ENCODE measurements at regions not wholly inside any gene's neighbourhood (a gene's known extent, or its start where the extent isn't known, plus 50 kb on each side); places are given as distances from the start of the nearest gene placed in this dataset.
"Not testable (repeated sequence)": the region's sequence is repeated elsewhere in the genome, so short reads cannot be mapped to it uniquely, and the experiment has no call there.

GRCh38 chr6:48986845-48987244 lies 476.2 kb downstream of the MMUT start:
- no peak for DNase-seq

- no peak for DNase-seq
Measured at GRCh38 chr6:48986105-48986504, 476.9 kb downstream of the MMUT start.

GRCh38 chr6:48985025-48985424 lies 478.0 kb downstream of the MMUT start:
- no peak for DNase-seq

- not testable (repeated sequence) for DNase-seq
Measured at GRCh38 chr6:48983968-48984367, 479.1 kb downstream of the MMUT start.

- DNase-seq = no peak
Measured at GRCh38 chr6:48983377-48983776, 479.7 kb downstream of the MMUT start.

GRCh38 chr6:48979806-48980205 lies 483.2 kb downstream of the MMUT start:
- no peak for DNase-seq

GRCh38 chr6:48979085-48979484 lies 484.0 kb downstream of the MMUT start:
- no peak for DNase-seq

- DNase-seq = no peak
Measured at GRCh38 chr6:48978016-48978415, 485.0 kb downstream of the MMUT start.

- DNase-seq = no peak
Measured at GRCh38 chr6:48977573-48977972, 485.5 kb downstream of the MMUT start.

- no peak for DNase-seq
Measured at GRCh38 chr6:48973491-48973890, 489.6 kb downstream of the MMUT start.

- DNase-seq = no peak
Measured at GRCh38 chr6:48961781-48962415, 501.2 kb downstream of the MMUT start.

GRCh38 chr6:48959251-48960060 lies 503.6 kb downstream of the MMUT start:
- DNase-seq = no peak

GRCh38 chr6:48957781-48958180 lies 505.3 kb downstream of the MMUT start:
- no peak for DNase-seq

- no peak for DNase-seq
Measured at GRCh38 chr6:48951917-48952316, 511.1 kb downstream of the MMUT start.

GRCh38 chr6:48944276-48944675 lies 518.8 kb downstream of the MMUT start:
- DNase-seq = not testable (repeated sequence)

- no peak for DNase-seq
Measured at GRCh38 chr6:48933136-48933535, 529.9 kb downstream of the MMUT start.

- no peak for DNase-seq
Measured at GRCh38 chr6:48928937-48929336, 534.1 kb downstream of the MMUT start.

GRCh38 chr6:48922837-48923236 lies 540.2 kb downstream of the MMUT start:
- no peak for DNase-seq

GRCh38 chr6:48919555-48919954 lies 543.5 kb downstream of the MMUT start:
- no peak for DNase-seq

GRCh38 chr6:48917233-48917632 lies 545.8 kb downstream of the MMUT start:
- no peak for DNase-seq

GRCh38 chr6:48916607-48917006 lies 546.4 kb downstream of the MMUT start:
- no peak for DNase-seq

GRCh38 chr6:48915591-48915990 lies 547.5 kb downstream of the MMUT start:
- DNase-seq = no peak

- no peak for DNase-seq
Measured at GRCh38 chr6:48912503-48912902, 550.5 kb downstream of the MMUT start.

GRCh38 chr6:48904809-48905208 lies 558.2 kb downstream of the MMUT start:
- DNase-seq = no peak

- DNase-seq = no peak
Measured at GRCh38 chr6:48894469-48894868, 568.6 kb downstream of the MMUT start.

All from activated effector memory CD4-positive, alpha-beta T cell treated with anti-CD3 and anti-CD28 coated beads, Interleukin-2, amount 50 U/mL, for 16 hours (primary cell).